Lower leg skin (tissue), 3 donors: ENCODE measurements at regions not wholly inside any gene's neighbourhood (a gene's known extent, or its start where the extent isn't known, plus 50 kb on each side); places are given as distances from the start of the nearest gene placed in this dataset.

ENCODE experiments used
- CTCF ChIP-seq, 3 donors: fragments of 450-650 bp; IDR thresholded peaks; one replicate each; pipeline ENCODE4 v1.5.1; 2016; ENCODE audit warnings: antibody characterized with exemption in 3 of 3, mild to moderate bottlenecking in 3 of 3, moderate library complexity in 2 of 3
- POLR2A ChIP-seq, 2 donors: fragments of 450-650 bp; IDR thresholded peaks; one replicate each; pipeline ENCODE4 v1.6.1; 2016 to 2017; ENCODE audit warnings: antibody characterized with exemption in 2 of 2, mild to moderate bottlenecking in 1 of 2, moderate library complexity in 1 of 2

DNA sequence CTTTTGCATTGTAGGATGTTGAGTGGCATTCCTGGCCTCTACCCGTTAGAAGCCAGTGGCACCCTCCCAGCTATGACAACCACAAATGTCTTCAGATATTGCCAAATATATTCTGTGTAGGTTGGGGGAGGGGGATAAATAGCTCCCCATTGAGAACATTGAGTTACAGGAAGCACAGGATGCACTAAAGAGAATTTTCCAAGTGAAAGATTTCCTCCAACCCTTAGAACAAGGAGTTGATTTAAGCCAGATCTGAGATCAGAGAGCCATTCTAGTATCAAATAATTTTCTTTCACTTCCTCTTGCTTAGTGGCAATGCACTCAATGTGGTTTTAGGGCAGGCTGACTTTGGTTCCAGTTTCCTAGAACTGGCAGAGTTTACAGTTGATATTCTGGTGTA lies 436.6 kb downstream of the C4orf33 start:
- no peak for TF ChIP-seq CTCF (IDR thresholded peaks at IDR 0.05)
- TF ChIP-seq POLR2A (IDR thresholded peaks at IDR 0.05), result no peak
